GM18867 (cell line): ENCODE measurements at regions not wholly inside any gene's neighbourhood (a gene's known extent, or its start where the extent isn't known, plus 50 kb on each side); places are given as distances from the start of the nearest gene placed in this dataset.
A peak's percentile ranks its signal among the peaks of the same experiment; 100 is the strongest.

Experiments used
- ATAC-seq: cut with Tn5 transposase; IDR thresholded peaks from one replicate; pipeline ENCODE4 v1.9.1; 2021; ENCODE audit warnings: mild to moderate bottlenecking, moderate library complexity; ENCODE audit not compliant: unreplicated experiment

- no peak for ATAC-seq
Observed at GRCh38 chr21:29436650-29437049, 137.9 kb downstream of the BACH1 start.

GRCh38 chr21:29441651-29442050 is 142.9 kb downstream of the BACH1 start:
- no peak for ATAC-seq

GRCh38 chr21:29443411-29444010 is 144.8 kb downstream of the BACH1 start:
- ATAC-seq: no peak

DNA sequence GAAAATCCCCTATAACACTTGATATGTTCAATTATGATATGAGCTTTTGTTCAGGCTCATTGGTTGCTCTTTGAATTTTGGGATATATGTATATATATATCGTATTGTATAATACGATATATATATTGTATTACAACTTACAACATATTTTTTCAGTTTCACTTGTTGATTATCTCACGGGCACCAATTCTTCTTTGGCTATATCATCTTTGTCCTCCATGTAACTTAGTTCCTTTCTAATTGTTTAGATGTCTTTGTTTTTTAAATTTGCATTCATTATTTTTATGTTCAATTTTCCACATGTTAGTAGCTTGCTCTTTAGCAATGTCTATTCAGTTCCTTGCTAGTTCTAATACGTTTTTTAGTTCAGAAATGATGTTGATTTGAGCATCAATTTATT is 150.0 kb downstream of the BACH1 start:
- no peak for ATAC-seq

DNA sequence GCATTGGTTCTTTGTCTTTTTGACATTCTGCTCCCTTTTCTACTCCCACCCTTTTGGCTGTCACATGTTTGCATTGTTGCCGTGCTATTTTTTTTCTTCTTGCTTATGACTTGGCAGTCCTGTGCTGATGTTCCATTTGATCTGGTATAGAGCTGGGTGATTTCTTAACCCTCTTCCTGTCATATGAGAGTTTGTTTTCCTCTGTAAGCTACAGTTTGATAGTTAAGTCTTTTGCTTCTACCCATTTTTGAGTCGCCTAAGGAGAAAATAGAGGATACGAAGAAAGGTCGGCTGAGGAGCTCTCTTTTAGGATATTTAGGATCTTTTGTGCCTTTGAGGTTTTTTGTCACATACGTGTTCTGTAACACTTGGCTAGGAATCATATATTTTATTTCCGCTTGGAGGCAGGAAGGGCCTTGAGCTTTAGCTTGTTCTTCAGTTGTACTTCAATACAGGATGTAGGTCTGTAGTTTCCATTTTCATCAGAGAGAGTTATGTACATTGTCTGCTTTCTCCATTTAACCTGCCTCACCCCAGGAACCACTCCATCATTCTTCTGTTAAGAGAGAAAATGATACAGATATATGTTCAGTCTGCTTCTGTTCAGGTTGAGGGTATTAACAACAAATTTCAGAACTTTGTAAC is 150.7 kb downstream of the BACH1 start:
- ATAC-seq: no peak

DNA sequence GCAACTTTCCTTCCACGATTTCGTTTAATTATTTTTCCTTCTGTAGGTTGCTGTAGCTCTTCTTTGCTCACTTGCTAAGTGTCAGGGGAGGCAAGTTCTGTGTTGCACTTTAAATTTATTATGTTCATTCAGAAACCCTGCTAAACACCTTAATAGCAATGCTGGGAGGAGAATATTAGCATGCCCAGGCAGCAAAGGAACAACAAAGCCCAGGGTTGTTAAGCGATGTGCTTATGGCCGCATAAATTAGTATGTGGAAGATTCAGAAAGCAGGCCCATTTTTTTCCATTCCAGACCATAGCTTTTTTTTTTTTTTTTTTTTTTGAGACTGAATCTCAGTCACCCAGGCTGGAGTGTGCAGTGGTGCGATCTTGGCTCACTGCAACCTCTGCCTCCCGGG is 151.3 kb downstream of the BACH1 start:
- ATAC-seq: no peak

- peak; percentile 45 for ATAC-seq
Observed at GRCh38 chr21:29453511-29453910, 154.8 kb downstream of the BACH1 start.

DNA sequence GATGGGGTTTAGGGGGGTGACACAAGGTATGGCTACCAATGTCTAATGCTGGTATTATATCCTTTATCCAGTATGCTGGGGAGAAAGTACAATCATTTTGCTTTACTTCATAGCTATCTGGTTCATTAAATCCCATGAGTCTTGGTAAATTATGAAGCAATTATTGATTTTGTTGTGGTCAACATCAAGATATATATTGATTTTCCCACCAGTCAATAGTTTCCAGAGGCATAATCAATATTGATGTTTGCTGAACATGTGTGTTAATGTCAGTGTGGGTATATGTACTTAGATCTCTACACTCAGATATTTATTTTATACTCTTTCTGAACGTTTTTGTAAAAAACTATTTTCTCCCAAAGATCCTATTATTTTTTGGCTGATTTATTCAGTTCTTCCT is 155.5 kb downstream of the BACH1 start:
- ATAC-seq: no peak

- ATAC-seq: no peak
Observed at GRCh38 chr21:29462479-29462878, 163.8 kb downstream of the BACH1 start.

GRCh38 chr21:29465546-29465945 is 166.8 kb downstream of the BACH1 start:
- no peak for ATAC-seq

DNA sequence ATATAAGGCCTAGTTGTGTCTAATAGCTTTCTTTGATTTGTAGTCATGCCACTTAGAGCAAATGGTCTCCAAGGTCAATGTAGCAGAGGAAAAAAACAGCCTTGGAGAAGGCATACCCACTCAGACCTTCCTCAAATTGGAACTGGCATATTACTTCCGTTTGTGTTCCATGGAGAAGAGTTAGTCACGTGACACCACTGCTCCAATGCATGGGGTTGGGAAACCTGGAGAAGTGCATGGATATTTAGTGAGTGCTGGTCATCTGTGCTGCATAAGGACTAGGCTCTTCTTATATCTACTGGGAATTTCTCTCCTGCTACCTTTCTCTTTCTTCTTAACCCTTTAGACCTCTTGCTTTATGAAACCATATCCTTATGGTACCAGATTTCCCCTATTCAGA is 167.8 kb downstream of the BACH1 start:
- no peak for ATAC-seq

DNA sequence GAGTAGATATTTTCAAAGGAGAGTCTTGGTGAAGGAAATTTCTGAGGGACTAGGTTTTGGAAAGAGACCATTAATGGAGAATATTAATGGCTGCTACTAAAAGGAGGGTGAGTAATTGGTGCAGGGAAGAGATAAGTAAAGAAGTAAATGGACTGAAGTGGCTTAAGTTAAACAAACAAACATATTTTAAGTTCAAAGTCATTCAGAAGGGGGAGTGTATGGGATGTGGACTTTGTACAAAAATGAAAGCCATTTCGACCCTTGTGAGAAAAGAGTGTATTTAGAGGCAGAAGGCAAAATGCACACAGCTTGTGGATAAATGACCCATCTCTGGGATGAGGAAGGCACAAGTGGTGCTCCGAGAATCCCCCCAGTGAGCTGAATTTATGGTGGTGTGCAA is 171.7 kb downstream of the BACH1 start:
- no peak for ATAC-seq

GRCh38 chr21:29473808-29474207 is 175.1 kb downstream of the BACH1 start:
- no peak for ATAC-seq

GRCh38 chr21:29475329-29475728 is 176.6 kb downstream of the BACH1 start:
- ATAC-seq: no peak

DNA sequence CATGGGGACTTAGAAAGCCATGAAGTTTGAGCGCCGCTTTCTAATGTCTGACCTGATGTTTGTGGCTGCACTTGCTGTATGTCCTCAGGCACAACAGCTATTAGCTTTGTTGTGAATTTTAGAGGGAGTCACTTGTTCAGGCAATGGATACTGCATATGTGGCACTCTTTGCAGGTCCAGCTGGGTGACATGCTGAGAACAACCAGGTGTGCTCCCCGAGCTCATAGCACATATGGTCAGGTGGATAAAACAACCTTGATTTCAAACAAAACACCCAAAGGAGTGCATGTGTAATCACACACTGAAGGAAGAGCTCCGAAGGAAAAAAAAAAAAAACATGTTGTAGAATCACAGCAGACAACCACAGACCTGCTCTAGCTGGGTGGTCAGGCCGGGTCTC is 178.6 kb downstream of the BACH1 start:
- no peak for ATAC-seq

DNA sequence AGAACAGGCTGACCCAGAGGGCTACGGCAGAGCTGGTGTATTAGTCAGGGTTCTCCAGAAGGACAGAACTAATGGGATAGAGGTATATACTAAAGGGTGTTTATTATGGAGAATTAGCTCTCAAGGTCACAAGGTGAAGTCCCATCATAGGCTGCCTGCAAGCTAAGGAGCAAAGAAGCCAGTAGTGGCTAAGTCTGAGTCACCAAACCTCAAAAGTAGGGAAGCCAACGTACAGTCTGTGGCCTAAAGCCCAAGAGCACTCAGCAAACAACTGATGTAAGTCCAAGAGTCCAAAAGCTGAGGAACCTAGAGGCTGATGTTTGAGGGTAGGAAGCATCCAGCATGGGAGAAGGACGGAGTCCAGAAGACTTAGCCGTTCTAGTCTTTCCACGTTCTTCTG is 179.2 kb downstream of the BACH1 start:
- ATAC-seq: no peak

GRCh38 chr21:29481081-29481480 is 182.4 kb downstream of the BACH1 start:
- no peak for ATAC-seq

DNA sequence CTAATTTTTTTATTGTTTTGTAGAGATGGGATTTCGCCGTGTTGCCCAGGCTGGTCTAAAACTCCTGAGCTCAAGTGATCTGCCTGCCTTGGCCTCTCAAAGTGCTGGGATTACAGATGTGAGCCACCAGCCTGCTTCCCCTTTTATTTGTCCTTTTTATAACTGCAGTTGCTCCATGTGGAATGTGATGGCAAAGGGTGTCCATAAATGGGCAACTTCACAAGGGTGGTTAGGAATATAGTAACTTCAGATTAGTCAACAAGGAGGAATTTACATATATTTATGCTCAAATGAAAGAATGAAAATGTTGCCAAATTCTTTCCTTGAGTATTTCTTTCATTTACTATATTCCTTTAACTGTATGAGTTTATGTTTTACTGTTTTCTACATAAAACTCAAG is 182.9 kb downstream of the BACH1 start:
- no peak for ATAC-seq

DNA sequence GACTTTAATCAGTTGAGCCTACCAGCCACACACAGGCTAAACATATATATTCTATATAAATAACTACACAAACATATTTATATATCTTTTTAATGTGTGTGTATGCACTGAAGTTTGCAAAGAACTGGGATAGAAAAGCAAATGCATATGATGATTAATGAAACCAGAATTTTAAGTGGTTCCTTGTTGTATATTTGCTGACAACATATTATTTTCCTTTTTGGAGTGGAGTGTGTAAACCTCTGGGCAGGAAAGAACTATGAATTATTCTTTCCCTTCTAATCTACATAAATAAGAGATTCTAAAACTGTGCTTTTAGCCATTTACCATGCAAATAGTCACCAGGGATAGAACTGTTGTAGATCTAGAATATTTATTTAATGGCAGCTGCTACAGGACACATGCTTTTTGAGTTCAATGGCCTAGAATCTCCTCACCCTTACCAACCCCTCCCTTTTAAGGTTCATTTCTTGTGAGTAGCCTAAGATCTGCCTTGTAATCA is 187.6 kb downstream of the BACH1 start:
- ATAC-seq: no peak
